NCI-H345 (cell line): ENCODE measurements at regions not wholly inside any gene's neighbourhood (a gene's known extent, or its start where the extent isn't known, plus 50 kb on each side); places are given as distances from the start of the nearest gene placed in this dataset.

Source experiments
- DNase-seq: peaks from one replicate; lab custom pipeline; 2025; lab: John Stamatoyannopoulos, UW

DNA sequence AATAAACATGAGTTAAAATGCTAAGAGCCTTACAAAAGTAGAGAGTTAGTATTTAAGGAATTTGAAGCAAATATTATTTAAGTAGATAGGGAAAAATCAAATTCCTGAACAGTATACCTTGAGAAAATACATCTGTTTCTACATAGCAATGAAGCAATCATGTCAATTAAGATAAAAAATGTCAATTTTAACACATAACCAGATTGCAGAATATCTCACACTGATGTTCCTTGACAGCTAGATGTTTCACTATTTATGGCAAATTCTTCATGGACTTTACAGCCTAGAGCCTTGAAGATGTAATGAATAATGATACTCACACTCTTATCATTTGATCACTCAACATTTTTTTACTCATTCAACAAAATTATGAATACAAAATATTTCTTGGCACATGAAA is 708.2 kb upstream of the PTPRD start:
- DNase-seq = no peak

DNA sequence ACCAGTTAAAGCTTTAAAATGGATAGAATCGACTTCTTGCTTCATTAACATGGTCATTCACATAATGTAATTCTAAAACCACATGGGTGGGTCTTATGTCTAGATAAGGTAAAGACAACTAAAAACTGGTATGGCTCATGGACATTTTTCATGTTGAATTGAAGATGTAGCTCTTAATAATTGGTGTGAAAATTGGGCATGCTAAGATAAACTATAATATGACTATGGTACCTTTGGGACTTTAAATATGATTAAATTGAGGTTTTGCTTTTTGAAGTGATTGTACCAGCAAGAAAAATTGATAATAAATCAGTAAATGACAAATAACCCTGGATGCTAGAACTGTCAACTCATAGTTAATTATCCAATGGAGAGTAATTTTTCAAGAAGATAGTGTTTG is 710.7 kb upstream of the PTPRD start:
- no peak for DNase-seq

DNA sequence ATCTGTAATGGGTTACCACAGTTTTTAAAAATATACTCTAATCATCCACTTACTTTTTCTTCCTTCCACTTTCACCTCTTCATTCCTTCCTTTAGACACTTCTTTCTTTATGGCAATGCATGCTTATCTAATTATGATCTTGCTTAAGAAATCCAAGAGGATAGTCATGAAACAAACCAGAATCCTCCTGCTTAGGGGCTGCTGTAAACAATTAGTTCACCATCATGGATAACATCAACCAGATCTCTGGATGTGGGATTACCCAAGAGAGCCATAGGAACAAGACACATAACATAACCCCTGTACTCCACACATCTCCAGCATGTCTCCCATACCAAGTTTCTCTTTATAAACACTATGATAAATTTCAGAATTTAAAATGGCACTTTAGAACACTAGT is 713.4 kb upstream of the PTPRD start:
- no peak for DNase-seq

DNA sequence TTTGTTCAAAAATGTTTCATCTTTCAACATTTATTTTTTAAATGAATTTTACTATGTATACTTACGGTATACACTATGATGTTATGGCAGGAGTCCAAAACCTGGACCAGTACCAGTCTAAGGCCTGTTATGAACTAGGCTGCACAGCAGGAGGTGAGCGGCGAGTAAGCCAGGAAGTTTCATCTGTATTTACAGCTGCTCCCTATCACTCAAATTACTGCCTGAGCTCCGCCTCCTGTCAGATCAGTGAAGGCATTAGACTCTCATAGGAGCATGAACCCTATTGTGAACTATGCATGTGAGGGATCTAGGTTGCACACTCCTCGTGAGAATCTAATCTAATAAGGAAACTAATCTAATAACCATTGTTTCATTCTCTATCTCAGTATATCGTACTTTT is 715.5 kb upstream of the PTPRD start:
- DNase-seq = no peak

DNA sequence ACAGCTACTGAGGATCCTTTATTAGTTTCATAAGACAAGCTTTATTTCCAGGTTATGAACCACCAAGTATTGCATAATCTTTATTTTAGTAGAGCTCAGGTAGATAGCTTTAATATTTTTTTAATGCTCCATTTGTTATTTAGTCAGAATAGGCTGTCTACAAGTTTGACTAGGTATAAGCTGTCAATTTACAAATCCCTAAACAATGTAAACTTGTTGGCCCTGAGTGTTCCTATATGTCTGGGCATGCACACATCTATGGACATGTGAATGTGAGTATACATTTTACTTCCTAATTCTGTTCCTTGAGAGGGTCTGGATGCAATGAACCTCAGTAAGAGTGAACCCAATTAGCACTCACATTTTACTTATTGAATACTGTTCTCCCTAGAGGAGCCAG is 722.2 kb upstream of the PTPRD start:
- no peak for DNase-seq

DNA sequence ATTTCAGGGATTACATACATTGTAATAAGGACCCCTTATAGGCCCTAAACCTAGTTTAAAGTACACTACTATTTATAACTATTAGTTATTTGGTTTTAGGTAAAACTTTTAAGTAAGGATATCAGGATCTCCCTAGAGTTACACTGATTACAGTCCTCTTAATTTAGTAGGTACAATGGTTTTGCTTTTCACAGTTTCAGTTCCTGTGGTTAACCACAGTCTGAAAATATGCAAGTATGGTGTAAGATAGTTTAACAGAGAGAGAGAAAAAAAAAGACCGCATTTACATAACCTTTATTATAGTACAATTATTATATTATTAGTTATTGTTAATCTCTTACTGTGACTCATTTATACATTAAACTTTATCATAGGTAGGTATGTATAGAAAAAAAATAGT is 725.3 kb upstream of the PTPRD start:
- DNase-seq = no peak

DNA sequence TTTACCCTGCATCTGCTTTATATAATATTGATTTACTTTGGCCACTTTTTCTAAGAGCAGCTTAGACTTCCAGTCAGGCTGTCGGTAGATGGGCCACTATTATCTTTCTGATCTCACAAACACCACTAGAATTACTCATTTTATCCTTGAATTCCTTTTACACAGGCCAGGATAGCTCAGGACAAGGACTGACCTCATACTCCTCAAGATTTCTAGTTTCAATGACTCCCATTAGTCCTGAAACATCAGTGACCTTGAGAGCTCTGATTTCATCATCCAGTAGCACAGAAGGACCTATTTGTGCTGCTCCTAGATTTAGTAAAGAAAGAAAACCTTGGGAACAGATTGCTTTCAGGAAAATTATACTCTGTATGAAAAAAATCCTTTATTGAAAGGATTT is 727.9 kb upstream of the PTPRD start:
- DNase-seq = no peak

DNA sequence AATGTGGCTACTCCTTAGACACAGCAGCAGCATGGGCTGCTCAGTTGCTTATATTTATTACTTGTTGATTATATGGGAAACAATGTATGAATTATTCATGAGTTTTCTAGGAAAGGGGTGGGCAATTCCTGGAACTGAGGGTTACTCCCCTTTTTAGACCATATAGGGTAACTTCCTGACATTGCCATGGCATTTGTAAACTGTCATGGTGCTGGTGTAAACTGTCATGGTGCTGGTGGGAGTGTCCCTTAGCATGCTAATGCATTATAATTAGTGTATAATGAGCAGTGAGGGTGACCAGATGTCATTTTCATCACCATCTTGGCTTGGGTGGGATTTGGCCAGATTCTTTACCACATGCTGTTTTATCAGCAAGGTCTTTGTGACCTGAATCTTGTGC is 734.6 kb upstream of the PTPRD start:
- DNase-seq = no peak

DNA sequence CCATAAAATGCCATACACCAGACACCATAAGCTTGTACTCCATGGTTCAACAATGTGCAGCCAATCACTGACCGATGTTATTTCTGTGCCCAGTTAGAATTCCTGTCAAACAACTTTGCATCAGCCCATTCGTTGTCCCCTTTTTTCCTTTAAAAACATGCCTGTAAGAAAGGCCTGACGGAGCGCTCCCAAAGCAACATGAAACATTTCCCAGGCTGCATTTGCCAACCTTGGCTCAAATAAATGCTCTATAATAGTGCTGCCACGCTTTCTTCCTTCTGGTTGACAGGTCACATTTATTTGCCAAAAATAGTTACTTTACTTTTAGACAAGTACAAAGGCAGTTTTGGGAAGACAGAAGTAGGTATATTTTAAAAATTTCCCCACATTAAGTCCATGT is 735.6 kb upstream of the PTPRD start:
- no peak for DNase-seq

DNA sequence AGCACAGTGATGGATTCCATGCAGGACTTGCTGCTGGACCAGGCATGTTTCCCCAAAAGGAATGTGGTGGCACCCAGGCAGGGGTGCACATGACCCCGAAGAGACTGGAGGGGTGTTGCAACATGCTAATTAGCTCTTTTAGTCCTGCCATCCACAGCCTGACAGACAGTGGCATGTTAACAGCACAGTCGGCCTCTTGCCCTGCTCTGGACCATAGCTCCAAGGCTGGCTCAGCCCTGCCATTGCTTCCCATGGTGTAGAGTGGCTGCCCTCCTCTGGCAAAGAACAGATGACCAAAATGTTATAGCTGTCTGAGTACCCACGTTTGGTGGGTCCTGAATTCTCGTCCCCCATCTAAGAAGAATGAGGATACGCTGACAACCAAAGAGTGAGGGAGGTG is 736.4 kb upstream of the PTPRD start:
- DNase-seq = no peak

DNA sequence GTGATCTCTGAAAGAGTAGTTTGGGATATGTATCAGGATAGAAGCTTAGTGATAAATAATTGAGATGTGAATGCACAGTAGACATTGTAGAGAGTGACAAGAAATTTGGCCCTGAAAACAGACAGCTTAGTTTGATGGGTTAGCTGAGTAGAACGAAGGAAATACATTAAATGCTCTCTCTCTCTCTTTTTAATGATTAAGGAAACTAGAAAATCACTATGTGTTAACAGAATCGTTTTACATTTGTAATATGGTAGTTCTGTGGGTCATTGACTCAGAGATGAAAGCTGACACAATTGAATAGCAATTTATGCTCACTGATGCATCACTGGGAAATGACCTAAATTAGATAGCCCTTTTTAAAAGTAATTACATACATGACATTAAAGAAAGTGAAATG is 739.8 kb upstream of the PTPRD start:
- no peak for DNase-seq

DNA sequence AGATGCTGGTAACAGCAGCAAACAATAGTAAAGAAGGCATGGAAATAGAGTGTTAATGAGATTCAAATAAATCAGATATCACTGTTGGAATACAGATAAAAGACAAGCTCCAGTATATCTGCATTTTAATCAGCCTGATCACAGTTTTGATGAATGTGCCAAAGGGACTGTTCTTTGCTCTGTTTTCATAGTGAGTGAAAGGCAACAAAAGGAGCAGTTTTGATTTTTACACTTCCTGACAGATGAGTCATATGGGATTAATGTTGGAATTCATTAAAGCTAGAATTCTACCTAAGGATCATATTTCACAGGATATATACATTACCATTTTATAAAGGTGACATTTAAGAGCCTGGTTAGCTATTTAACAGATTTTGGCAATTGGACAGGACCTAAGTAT is 743.3 kb upstream of the PTPRD start:
- DNase-seq = no peak

DNA sequence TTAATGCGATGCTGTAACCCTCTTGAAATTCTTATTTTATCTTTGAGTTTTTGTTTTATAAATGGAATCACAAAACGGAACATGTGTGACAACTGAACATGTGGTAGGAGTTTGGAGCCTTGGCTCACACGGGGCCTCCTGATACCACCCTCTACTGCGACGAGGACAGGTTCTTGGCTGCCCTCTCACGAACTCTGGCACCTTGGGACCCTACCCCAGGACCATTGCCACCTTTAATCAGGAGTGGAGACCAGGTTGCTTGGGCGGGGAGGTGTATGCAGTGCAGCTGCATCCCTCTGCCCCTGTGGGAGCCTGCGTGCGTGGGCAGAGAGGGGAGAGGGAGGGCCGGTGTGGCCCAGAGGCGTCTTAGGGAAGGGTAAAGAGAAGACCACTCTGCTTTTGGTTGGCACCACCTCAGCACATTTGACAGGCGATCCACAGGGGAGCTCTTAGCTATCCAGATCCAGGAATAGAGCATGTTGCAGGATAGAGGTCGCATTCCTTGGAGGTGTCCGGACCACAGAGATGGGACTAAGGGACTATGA is 753.9 kb upstream of the PTPRD start:
- DNase-seq = no peak

DNA sequence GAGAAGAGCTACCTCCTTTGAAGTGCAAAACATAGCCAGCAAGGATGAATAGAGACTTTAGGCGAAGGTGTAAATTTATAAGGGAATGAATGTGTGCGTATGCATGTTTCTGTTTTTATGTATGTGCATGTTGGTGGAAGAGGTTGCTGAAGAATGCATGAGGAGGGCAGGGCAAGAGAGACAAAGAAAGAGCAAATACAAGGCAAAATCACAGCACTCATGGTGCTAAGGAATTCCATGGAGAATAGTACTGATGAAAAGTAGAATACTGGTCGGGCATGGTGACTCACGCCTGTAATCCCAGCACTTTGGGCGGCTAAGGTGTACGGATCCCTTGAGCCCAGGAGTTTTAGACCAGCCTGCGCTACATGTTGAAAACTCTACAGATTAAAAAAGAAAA is 762.1 kb upstream of the PTPRD start:
- no peak for DNase-seq

DNA sequence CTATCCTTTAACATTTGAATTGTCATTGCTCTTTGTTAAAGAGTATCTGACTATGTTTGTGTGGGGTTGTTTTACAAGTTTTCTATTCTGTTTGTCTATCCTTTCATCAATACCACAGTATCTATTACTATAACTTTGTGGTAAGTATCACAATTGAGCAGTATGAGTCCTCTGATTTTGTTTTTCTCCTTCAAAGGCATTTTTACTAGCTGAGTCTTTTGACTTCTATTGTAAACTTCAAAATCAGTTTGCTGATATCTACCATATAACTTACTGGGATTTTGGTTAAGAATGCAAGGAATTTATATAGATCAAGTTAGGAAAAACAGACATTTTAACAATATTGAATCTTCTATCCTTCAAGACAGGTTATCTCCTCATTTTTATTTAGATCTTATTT is 789.8 kb upstream of the PTPRD start:
- DNase-seq = no peak

DNA sequence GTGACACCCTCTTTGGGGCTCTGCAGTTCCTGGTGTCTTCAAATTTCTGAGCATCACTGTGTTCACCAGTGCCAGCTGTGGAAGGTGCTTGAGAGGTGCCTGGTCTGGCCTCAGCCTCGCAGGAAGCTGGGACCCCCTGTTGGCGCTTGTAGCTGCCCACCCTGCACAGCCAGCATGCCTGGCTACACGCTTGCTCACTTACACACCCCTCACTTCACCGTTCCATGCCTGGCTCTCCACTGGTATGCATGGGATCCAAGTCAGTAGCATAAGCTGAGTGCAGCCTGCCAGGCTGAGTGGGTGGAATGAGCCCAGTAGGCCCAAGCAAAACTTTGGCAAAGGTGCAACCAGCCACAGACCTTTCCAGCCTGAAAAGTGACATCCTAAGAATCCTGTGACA is 801.4 kb upstream of the PTPRD start:
- no peak for DNase-seq

DNA sequence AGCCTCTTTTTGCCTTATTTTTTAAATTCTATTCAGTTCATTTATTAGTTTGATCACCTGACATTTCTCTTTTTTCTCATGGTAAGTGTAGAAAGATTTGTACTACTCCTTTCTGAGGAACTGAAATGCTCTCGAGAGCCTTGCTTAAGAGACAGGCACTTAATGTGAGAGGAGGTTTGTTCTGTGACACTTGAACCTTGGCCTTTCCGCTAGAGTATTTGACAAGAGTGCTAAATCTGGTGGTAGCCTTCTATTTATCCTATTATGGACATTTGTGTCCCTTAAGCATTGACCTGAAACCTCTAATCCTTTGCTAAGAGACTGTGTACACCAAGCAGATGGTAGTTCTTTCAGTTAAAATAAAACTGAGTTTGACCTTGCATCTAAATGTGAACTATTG is 805.0 kb upstream of the PTPRD start:
- no peak for DNase-seq

DNA sequence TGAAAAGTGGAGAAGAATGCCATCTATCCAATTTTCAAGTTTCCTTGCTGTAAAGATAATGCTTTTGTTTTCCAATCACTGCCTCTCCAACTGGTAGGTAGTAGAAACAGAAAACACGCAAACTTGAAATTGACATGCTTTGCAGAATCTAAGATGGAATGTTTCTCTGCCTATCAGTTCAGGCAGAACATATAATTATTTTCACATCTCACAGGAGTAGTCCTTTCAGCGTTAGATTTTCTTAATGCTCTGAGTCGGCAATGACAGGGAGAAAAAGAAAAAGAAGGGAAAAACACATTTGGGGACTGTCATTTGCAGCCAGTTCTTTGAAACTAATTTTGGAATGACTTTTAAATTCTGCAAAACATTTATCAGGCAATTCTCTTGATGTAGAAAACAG is 818.7 kb upstream of the PTPRD start:
- no peak for DNase-seq

DNA sequence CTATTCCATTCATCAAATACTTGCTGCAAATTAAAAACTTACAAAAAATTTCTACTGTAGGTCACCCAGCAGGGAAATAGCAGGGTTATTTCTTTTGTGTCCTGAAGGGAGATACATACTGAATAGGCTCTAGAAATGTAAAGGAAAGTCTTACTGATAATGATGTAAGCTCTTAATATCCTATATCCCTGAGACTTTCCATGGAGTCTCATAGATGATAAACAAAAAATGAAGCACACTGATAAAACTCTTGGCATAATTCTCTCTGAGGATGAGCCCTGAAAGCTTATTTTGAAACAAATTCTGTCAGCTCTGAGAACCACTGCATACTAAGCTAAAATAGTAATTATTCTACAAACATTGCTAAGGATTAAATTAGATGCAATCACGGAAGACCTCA is 819.6 kb upstream of the PTPRD start:
- no peak for DNase-seq

DNA sequence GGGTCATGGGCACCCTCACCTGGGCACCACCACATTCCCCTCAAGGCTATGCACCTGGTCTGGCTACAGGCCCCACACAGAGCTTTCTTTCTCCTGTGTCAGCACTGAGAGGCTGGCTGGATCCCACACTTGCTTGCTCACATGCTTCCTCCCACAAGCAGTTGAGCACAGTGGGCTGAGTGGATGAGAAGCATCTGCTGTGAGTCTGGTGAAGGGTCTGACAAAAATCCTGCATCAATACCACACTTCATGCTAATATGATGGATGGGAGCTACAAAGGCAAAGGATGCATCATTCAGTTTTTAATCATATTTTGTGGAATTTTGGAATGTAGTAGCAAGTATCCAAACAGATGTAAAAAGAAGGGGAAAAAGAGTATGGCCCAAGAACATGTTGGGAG is 830.8 kb upstream of the PTPRD start:
- DNase-seq = no peak

DNA sequence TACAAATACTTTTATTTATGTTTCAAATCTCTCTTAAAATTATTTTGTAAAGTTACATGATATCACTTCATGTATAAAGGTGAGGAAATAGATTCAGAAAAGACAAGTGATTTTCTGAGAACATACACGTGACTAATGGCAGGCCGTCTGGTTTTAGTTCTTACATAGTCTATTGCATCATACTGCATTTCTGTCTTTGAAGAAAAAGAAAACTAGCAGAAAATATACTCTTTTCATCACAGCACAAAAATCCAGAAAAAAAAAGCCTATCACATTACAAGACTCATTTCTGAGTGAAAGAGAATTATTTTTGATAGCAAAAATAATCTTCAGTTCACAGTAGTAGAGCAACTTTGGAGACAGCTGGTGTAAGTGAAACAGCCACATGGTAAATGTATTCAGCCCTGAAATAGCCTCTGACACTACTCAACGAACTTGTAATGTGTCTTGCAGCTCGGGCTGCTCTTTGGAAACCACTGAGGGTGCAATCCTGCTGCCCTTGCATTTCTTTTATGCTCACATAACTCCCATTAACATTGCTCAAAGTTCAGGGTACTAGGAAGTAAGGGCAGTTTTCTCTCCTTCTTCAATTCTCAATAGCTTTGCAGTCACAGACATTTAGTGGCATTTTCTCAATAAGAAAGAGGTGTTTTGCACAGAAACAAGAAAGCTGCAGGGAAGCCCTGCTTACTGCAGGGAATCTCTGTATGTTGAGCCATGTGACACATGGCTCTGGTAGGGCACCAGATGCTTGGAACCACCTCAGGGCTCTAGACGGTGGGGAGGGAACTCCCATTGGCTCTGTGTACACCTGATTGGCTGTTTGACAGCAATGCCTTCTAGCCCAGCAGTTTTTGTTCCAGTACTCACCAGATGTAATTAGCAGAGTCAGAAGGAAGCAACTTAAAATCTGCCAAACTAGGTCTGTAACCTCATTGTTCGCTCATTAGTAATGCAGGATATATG is 845.3 kb upstream of the PTPRD start:
- DNase-seq = no peak

DNA sequence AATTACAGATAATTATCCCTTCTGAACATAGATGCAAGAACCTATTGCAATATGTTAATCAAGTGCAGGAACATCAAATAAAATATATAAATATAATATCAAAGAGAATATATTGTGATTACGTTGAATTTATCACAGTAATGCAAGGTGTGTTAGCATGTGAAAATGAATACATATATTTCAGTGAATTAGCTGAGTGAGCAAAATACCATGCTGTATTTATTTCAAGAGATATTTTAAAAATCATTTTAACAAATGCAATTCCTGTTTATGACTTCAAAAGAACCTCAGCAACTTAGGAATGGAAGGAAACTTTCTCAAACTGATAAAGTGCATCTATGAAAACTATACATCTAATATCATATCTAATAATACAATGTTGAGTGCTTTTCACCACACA is 856.9 kb upstream of the PTPRD start:
- DNase-seq = no peak

DNA sequence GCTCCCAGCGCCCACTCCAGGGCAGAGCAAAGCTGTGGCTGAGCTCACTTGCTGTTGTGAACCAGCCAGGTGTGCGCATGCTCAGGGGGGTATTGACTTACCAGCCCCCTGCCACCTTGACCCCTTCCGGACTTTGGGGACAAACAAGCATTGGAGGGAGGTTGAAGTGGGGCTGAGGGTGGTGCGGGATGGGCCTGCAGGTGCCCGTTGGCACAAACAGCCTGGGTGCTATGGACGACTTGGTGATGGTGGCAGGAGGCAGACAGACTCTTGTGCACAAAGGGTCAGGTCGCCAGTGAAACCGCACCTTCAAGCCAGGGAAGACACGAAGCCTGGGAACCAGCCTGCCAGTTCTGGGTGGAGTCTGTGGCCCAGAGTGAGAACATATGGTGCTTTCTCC is 858.5 kb upstream of the PTPRD start:
- no peak for DNase-seq

DNA sequence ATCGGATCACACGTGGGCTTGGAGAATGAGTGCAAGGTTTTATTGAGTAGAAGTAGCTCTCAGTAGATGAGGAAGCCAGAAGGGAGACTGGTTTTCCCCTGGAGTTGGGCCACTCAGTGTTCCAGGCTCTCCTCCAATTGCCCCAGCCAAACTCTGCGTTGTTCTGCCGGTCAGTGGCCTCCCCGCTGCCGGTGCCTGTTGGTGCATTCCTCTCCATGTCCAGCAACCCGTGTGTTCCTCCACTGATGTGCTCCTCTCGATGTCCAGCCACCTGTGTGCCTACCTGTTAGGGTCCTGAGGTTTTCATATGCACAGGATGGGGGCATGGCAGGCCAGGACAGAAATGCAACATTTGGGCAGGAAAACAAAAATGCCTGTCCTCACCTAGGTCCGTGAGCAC is 888.0 kb upstream of the PTPRD start:
- DNase-seq = no peak
